SK-N-SH treated with all-trans-retinoic acid at 6 μM for 48 hours (cell line): ENCODE measurements at regions not wholly inside any gene's neighbourhood (a gene's known extent, or its start where the extent isn't known, plus 50 kb on each side); places are given as distances from the start of the nearest gene placed in this dataset.

ENCODE experiments used
- ATAC-seq: fragments of 200-7000 bp; cut with Tn5 transposase; 3 replicates; pipeline ENCODE4 v1.9.1; 2020; ENCODE audit warnings: mild to moderate bottlenecking, moderate library complexity
- ARNTL ChIP-seq: fragments of 450-650 bp; formaldehyde crosslinking; IDR thresholded peaks from 2 replicates; pipeline ENCODE4 v1.5.0; 2020; ENCODE audit warnings: low read depth, mild to moderate bottlenecking, moderate library complexity, borderline replicate concordance
- BACH2 ChIP-seq: fragments of 250-450 bp; sonication (Bioruptor Pico); IDR thresholded peaks from 2 replicates; pipeline ENCODE4 v1.9.0; 2021; ENCODE audit warnings: mild to moderate bottlenecking, borderline replicate concordance
- CREB5 ChIP-seq: fragments of 250-450 bp; sonication (Bioruptor Pico); IDR thresholded peaks from 2 replicates; pipeline ENCODE4 v1.5.1; 2020; ENCODE audit warnings: low read depth, mild to moderate bottlenecking, moderate library complexity
- CSDC2 ChIP-seq: fragments of 250-450 bp; sonication (Bioruptor Pico); IDR thresholded peaks from 2 replicates; pipeline ENCODE4 v1.5.0; 2020; ENCODE audit warnings: mild to moderate bottlenecking, moderate library complexity
- ESRRG ChIP-seq: fragments of 250-450 bp; sonication (Bioruptor Pico); IDR thresholded peaks from 2 replicates; pipeline ENCODE4 v1.6.1; 2021; ENCODE audit warnings: mild to moderate bottlenecking
- GLIS3 ChIP-seq: fragments of 250-450 bp; sonication (Bioruptor Pico); IDR thresholded peaks from 2 replicates; pipeline ENCODE4 v1.5.0; 2020; ENCODE audit warnings: mild to moderate bottlenecking, moderate library complexity
- ISL1 ChIP-seq: fragments of 250-450 bp; sonication (Bioruptor Pico); IDR thresholded peaks from 2 replicates; pipeline ENCODE4 v2.1.2; 2022; ENCODE audit warnings: mild to moderate bottlenecking, moderate library complexity
- OSR1 ChIP-seq: fragments of 250-450 bp; sonication (Bioruptor Pico); IDR thresholded peaks from 2 replicates; pipeline ENCODE4 v1.8.0; 2022; ENCODE audit warnings: moderate library complexity, mild to moderate bottlenecking, inconsistent platforms
- PATZ1 ChIP-seq: fragments of 250-450 bp; sonication (Bioruptor Pico); IDR thresholded peaks from 2 replicates; pipeline ENCODE4 v1.8.0; 2020; ENCODE audit warnings: mild to moderate bottlenecking, moderate library complexity, borderline replicate concordance
- POU6F1 ChIP-seq: fragments of 250-450 bp; sonication (Bioruptor Pico); IDR thresholded peaks from 2 replicates; pipeline ENCODE4 v1.8.0; 2021; ENCODE audit warnings: low read depth, mild to moderate bottlenecking, moderate library complexity, borderline replicate concordance
- PPARA ChIP-seq: fragments of 250-450 bp; sonication (Bioruptor Pico); IDR thresholded peaks from 2 replicates; pipeline ENCODE4 v1.5.0; 2020; ENCODE audit warnings: mild to moderate bottlenecking, borderline replicate concordance
- RARB ChIP-seq: fragments of 250-450 bp; sonication (Bioruptor Pico); IDR thresholded peaks from 2 replicates; pipeline ENCODE4 v1.8.0; 2021; ENCODE audit warnings: mild to moderate bottlenecking, moderate library complexity
- SNAI2 ChIP-seq: fragments of 250-450 bp; sonication (Bioruptor Pico); IDR thresholded peaks from 2 replicates; pipeline ENCODE4 v1.5.0; 2020; ENCODE audit warnings: mild to moderate bottlenecking, moderate library complexity
- TCF4 ChIP-seq: fragments of 250-450 bp; sonication (Bioruptor Pico); IDR thresholded peaks from 2 replicates; pipeline ENCODE4 v1.8.0; 2021; ENCODE audit warnings: mild to moderate bottlenecking, moderate library complexity, borderline replicate concordance
- TSHZ2 ChIP-seq: fragments of 250-450 bp; sonication (Bioruptor Pico); IDR thresholded peaks from 2 replicates; pipeline ENCODE4 v1.5.0; 2020; ENCODE audit warnings: mild to moderate bottlenecking, moderate library complexity
- ZC3H10 ChIP-seq: fragments of 250-450 bp; sonication (Bioruptor Pico); IDR thresholded peaks from 2 replicates; pipeline ENCODE4 v1.5.1; 2021; ENCODE audit warnings: mild to moderate bottlenecking, moderate library complexity
- ZFP3 ChIP-seq: fragments of 250-450 bp; sonication (Bioruptor Pico); IDR thresholded peaks from 2 replicates; pipeline ENCODE4 v1.5.0; 2020; ENCODE audit warnings: mild to moderate bottlenecking, moderate library complexity
- ZFP30 ChIP-seq: fragments of 450-650 bp; formaldehyde crosslinking; IDR thresholded peaks from 2 replicates; pipeline ENCODE4 v1.5.0; 2022; ENCODE audit warnings: mild to moderate bottlenecking, moderate library complexity
- ZNF565 ChIP-seq: fragments of 450-650 bp; formaldehyde crosslinking; conservative IDR thresholded peaks from 2 replicates; pipeline ENCODE4 v1.5.0; 2020; ENCODE audit warnings: low read depth, mild to moderate bottlenecking, moderate library complexity
- ZNF70 ChIP-seq: fragments of 450-650 bp; formaldehyde crosslinking; IDR thresholded peaks from 2 replicates; pipeline ENCODE4 v1.5.0; 2020; ENCODE audit warnings: mild to moderate bottlenecking, moderate library complexity
- ZNF8 ChIP-seq: fragments of 450-650 bp; formaldehyde crosslinking; IDR thresholded peaks from 2 replicates; pipeline ENCODE4 v1.5.0; 2020; ENCODE audit warnings: mild to moderate bottlenecking, moderate library complexity

- TF ChIP-seq TSHZ2 (CRISPR knock-in tag), result no peak
- TF ChIP-seq TCF4 (CRISPR knock-in tag), result no peak
- no peak for TF ChIP-seq SNAI2 (CRISPR knock-in tag)
These were observed 144.3 kb upstream of the MYOCD start (continued) for GRCh38 chr17:12521416-12521815.

- ATAC-seq, result no peak
- TF ChIP-seq ZNF8 (CRISPR knock-in tag) (no peak), SNAI2 (CRISPR knock-in tag) (no peak), ZFP3 (CRISPR knock-in tag) (no peak), PATZ1 (CRISPR knock-in tag) (no peak), RARB (CRISPR knock-in tag) (no peak), POU6F1 (CRISPR knock-in tag) (no peak), ISL1 (no peak), GLIS3 (CRISPR knock-in tag) (no peak), TSHZ2 (CRISPR knock-in tag) (no peak), PPARA (CRISPR knock-in tag) (no peak), CSDC2 (CRISPR knock-in tag) (no peak), CREB5 (no peak), ESRRG (CRISPR knock-in tag) (no peak), ZNF70 (CRISPR knock-in tag) (no peak), ARNTL (CRISPR knock-in tag) (no peak), ZFP30 (no peak), ZNF565 (CRISPR knock-in tag) (no peak)
- TF ChIP-seq, all 23 proteins: peak for 0
These were observed 143.4 kb upstream of the MYOCD start for GRCh38 chr17:12522336-12522735.

GRCh38 chr17:12522743-12523183, 142.9 kb upstream of the MYOCD start:
- ATAC-seq, result no peak
- no peak for TF ChIP-seq OSR1
- TF ChIP-seq BACH2 (CRISPR knock-in tag), result no peak
- TF ChIP-seq CSDC2 (CRISPR knock-in tag), result no peak
- TF ChIP-seq POU6F1 (CRISPR knock-in tag), result no peak
- TF ChIP-seq ZC3H10 (CRISPR knock-in tag), result no peak
- no peak for TF ChIP-seq ZNF8 (CRISPR knock-in tag)
- TF ChIP-seq TCF4 (CRISPR knock-in tag), result no peak
- no peak for TF ChIP-seq PPARA (CRISPR knock-in tag)
- TF ChIP-seq ZNF70 (CRISPR knock-in tag), result no peak
- no peak for TF ChIP-seq ZFP3 (CRISPR knock-in tag)
- TF ChIP-seq GLIS3 (CRISPR knock-in tag), result no peak
- TF ChIP-seq ZNF565 (CRISPR knock-in tag), result no peak
